ENCODE measurements at regions not wholly inside any gene's neighbourhood (a gene's known extent, or its start where the extent isn't known, plus 50 kb on each side); places are given as distances from the start of the nearest gene placed in this dataset.

DNA sequence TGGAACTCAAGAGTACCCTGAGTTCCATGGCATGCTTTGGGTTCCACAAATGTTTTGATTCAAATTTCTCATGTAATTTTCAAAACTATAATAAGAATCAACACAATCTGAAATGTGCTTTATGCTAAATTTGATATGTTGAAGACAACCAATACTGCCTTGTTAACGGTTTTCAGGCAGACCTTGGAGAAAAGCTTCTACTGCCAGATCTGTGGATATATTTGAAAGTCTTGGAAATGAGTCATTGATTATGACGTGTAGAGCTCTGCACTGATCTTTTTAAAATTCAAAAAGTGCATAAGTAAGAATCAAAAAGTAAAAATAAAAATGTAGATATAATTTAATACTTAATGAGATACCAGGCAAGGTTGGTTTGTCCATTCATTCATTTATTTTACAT, 74.0 kb upstream of the TNR start:
- ChIA-PET CTCF (ENCODE audit: partially characterized antibody) (interaction anchor here (1.6 to 2.5 kb wide), 4 partner anchors 11 to 72 kb away, joined by 4 to 16 read pairs (median 6); partner anchors contain the start of gene TNR), POLR2A (ENCODE audit: partially characterized antibody) (no interaction called here)
- no peaks in the 10 kb centered on the region for H4K20me1 ChIP-seq (replicated peaks in 1 of 2; ENCODE audit: control insufficient read depth in 1 of 2, insufficient read depth in 2 of 2, low read length in 2 of 2)
- no peak overlapping the region for H2BK12ac ChIP-seq (ENCODE audit: low read depth, low read length)
- FAIRE-seq (no peak), DNase-seq (ENCODE audit: low read depth in 1 of 2, low spot score in 2 of 2) (no peak)
- H2BK15ac ChIP-seq (ENCODE audit: low read length): no peak overlapping the region
- H3K23me2 ChIP-seq (ENCODE audit: low read depth, low read length): no peaks in the 10 kb centered on the region
- no peak overlapping the region for H3K14ac ChIP-seq (ENCODE audit: insufficient read length)
- no peak overlapping the region for H3K9ac ChIP-seq (replicated peaks in 1 of 4; ENCODE audit: extremely low read depth in 1 of 4, low read depth in 3 of 4, low read length in 3 of 4)
- H3K9me3 ChIP-seq (ENCODE audit: insufficient read depth in 2 of 2, low read depth in 1 of 2, low read length in 1 of 2): no peaks in the 10 kb centered on the region
- H4K91ac ChIP-seq (replicated peaks; ENCODE audit: insufficient read length, low read length): no peak overlapping the region
- H3K4me2 ChIP-seq (ENCODE audit: insufficient read depth in 1 of 2, low read depth in 2 of 2, low read length in 2 of 2): no peak overlapping the region
- no peak overlapping the region for H3K56ac ChIP-seq (replicated peaks; ENCODE audit: insufficient read length, low read depth, low read length)
- no peak overlapping the region for H4K8ac ChIP-seq (ENCODE audit: extremely low read depth, insufficient read depth, low read length)
- no peak overlapping the region for H3K27ac ChIP-seq (ENCODE audit: low read depth, low read length)
- peaks cover 0 to 3% (median 0%) of the 10 kb centered on the region in 4 experiments; a peak in 1 of 7 replicates for H3K4me1 ChIP-seq (replicated peaks in 1 of 4; ENCODE audit: control insufficient read depth in 3 of 4, insufficient read depth in 4 of 4, low read length in 3 of 4)
- no peak overlapping the region for H3K4ac ChIP-seq (replicated peaks; ENCODE audit: insufficient read length, low read depth, low read length)
- no peak overlapping the region for H2AFZ ChIP-seq (ENCODE audit: low read length)
- H3K27me3 ChIP-seq (replicated peaks in 1 of 4; ENCODE audit: control insufficient read depth in 3 of 4, extremely low read depth in 1 of 4, insufficient read depth in 3 of 4, low read length in 3 of 4): no peaks in the 10 kb centered on the region
- no peaks in the 10 kb centered on the region for H3K36me3 ChIP-seq (ENCODE audit: control insufficient read depth in 2 of 4, insufficient read depth in 4 of 4, low read length in 3 of 4)
- H3K18ac ChIP-seq (ENCODE audit: extremely low read depth, low read length): no peak overlapping the region
- H4K5ac ChIP-seq (ENCODE audit: insufficient read length, low read depth, low read length): no peak overlapping the region
- 90% methylated on average over 2 of the region's 2 CpGs; no CpG with 5 or more reads in 1 of the 2 experiments for WGBS, 2 experiments (ENCODE audit: extremely low coverage in 1 of 2, insufficient coverage in 1 of 2, insufficient read length in 1 of 2, insufficient replicate concordance in 2 of 2, low coverage in 1 of 2, low lambda C conversion rate in 2 of 2, missing lambda C conversion rate in 1 of 2)
- no peak overlapping the region for H2BK20ac ChIP-seq (ENCODE audit: low read length)
- no peaks in the 10 kb centered on the region for H3K79me1 ChIP-seq (ENCODE audit: low read depth, low read length)
- no peak overlapping the region for H2BK5ac ChIP-seq (ENCODE audit: low read depth, low read length)
- no peaks in the 10 kb centered on the region for H3K79me2 ChIP-seq (ENCODE audit: control insufficient read depth in 1 of 2, insufficient read depth in 2 of 2, low read length in 2 of 2)
- no peak overlapping the region for H2AK5ac ChIP-seq (ENCODE audit: low read depth, low read length)
- no peak overlapping the region for H3K23ac ChIP-seq (ENCODE audit: insufficient read length)
- no peak overlapping the region for H2BK120ac ChIP-seq (replicated peaks; ENCODE audit: low read depth, low read length)
- no peak overlapping the region for H3K4me3 ChIP-seq (ENCODE audit: extremely low read depth in 1 of 4, insufficient read depth in 2 of 4, low read depth in 3 of 4, low read length in 4 of 4)
- no peak for TF ChIP-seq CHD1 (IDR thresholded peaks at IDR 0.05; ENCODE audit: low read depth, low read length)
